ENCODE measurements at regions not wholly inside any gene's neighbourhood (a gene's known extent, or its start where the extent isn't known, plus 50 kb on each side); places are given as distances from the start of the nearest gene placed in this dataset.
"Not testable (repeated sequence)": the region's sequence is repeated elsewhere in the genome, so short reads cannot be mapped to it uniquely, and the experiment has no call there.

DNA sequence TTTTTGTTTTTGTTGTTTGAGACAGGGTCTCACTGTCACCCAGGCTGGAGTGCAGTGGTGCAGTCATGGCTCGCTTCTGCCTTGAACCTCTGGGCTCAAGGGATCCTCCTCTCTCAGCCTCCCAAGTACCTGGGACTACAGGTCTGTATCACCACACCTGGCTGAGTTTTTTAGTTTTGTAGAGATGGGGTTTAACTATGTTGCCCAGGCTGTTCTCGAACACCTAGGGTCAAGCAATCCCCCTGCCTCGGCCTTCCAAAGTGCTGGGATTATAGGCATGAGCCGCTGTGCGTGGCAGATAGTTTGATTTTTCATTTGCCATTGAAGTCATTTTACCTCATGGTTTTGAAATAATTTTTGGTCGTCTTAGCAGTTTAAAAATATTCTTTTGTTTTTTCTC lies 94.3 kb upstream of the EIF5 start:
- TF ChIP-seq, protein P1, sequence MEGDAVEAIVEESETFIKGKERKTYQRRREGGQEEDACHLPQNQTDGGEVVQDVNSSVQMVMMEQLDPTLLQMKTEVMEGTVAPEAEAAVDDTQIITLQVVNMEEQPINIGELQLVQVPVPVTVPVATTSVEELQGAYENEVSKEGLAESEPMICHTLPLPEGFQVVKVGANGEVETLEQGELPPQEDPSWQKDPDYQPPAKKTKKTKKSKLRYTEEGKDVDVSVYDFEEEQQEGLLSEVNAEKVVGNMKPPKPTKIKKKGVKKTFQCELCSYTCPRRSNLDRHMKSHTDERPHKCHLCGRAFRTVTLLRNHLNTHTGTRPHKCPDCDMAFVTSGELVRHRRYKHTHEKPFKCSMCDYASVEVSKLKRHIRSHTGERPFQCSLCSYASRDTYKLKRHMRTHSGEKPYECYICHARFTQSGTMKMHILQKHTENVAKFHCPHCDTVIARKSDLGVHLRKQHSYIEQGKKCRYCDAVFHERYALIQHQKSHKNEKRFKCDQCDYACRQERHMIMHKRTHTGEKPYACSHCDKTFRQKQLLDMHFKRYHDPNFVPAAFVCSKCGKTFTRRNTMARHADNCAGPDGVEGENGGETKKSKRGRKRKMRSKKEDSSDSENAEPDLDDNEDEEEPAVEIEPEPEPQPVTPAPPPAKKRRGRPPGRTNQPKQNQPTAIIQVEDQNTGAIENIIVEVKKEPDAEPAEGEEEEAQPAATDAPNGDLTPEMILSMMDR (IDR thresholded peaks at IDR 0.05; ENCODE audit: low read depth, low read length) = no peak

DNA sequence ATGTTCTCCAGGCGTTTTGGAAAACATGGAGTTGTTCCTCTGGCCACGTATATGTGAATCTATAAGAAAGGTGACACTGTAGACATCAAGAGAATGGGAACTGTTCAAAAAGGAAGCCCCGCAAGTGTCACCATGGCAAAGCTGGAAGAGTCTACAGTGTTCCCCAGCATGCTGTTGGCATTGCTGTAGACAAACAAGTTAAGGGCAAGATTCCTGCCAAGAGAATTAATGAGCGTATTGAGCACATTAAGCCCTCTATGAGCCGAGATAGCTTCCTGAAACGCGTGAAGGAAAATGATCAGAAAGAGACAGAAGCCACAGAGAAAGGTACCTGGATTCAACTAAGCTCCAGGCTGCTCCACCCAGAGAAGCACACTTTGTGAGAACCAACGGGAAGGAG lies 92.5 kb upstream of the EIF5 start:
- H3K4me3 ChIP-seq (ENCODE audit: low read depth, low read length) = no peak overlapping the region
- H3K27ac ChIP-seq = no peak overlapping the region
- no peaks in the 10 kb centered on the region for H3K27me3 ChIP-seq (ENCODE audit: insufficient read depth, low read depth, severe bottlenecking)
- H3K36me3 ChIP-seq = no peaks in the 10 kb centered on the region
- no peak for DNase-seq
- TF ChIP-seq, protein P1 (IDR thresholded peaks at IDR 0.05; ENCODE audit: low read depth, low read length) = no peak
- H3K9me3 ChIP-seq (ENCODE audit: severe bottlenecking) = peaks cover 19% of the 10 kb centered on the region

More for the DNA sequence above, 94.3 kb upstream of the EIF5 start:
- Histone ChIP-seq H3K4me3 (ENCODE audit: low read depth, low read length) (no peak overlapping the region), H3K27ac (no peak overlapping the region), H3K36me3 (no peaks in the 10 kb centered on the region), H3K27me3 (ENCODE audit: insufficient read depth, low read depth, severe bottlenecking) (no peaks in the 10 kb centered on the region), H3K9me3 (ENCODE audit: severe bottlenecking) (peaks cover 19% of the 10 kb centered on the region)
- no peak for DNase-seq

DNA sequence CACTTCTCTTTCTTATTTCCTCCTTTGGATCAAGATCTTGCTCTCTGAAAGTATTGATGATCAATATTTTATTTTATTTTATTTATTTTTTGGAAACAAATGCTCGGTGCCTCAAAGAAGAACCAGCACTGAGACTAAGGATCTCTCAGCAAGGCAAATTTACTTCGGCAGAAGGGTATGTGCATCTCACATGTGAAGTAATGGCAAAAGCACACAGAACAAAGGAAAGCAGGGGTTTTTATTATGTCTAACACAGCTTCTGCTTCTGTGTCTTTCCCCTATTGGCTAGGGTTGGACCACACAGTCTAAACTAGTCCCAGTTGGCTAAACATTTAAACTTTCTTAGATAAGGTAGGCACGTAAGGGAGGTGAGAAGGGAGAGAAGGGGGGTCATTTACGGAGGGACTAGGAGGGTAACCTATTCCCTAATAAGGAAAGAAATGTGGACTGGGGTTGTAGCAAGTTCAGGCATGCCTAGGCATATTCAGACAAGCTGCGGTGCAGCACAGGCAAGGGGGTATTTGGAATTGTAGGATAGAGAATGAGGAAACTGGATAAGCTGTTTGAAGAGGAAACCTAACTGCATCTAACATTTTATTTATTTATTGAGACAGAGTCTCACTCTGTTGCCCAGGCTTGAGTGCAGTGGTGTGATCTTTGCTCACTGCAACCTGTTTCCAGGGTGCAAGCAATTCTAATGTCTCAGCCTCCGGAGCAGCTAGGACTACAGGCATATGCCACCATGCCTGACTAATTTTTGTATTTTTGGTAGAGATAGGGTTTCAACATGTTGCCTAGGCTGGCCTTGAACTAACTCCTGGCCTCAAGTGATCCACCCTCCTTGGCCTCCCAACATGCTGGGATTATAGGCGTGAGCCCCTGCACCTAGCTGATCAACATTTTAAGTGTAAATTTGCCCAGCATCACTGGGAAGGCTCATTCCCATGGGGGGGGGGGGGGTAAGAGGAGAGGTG lies 90.0 kb upstream of the EIF5 start:
- Histone ChIP-seq H3K36me3 (no peaks in the 10 kb centered on the region), H3K27ac (peak overlapping the region; percentile 19), H3K4me3 (ENCODE audit: low read depth, low read length) (no peak overlapping the region), H3K9me3 (ENCODE audit: severe bottlenecking) (peaks cover 8% of the 10 kb centered on the region), H3K27me3 (ENCODE audit: insufficient read depth, low read depth, severe bottlenecking) (no peaks in the 10 kb centered on the region)
- DNase-seq = peak; percentile 27
- TF ChIP-seq, protein P1 (IDR thresholded peaks at IDR 0.05; ENCODE audit: low read depth, low read length) = no peak

DNA sequence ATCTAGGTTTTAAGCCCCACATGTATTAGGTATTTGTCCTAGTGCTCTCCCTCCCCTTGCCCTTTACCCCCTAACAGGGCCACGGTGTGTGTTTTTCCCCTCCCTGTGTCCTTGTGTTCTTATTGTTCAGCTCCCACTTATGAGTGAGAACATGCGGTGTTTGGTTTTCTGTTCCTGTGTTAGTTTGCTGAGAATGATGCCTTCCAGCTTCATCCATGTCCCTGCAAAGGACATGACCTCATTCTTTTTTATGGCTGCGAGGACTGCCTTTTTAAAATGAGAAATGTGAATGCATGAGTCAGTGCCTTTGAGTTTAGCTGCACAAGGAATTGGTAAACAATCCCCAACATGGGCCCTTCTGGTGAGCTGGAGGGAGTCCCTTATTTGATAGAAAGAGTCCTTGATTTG lies 88.4 kb upstream of the EIF5 start:
- not testable (repeated sequence) for H3K9me3 ChIP-seq (ENCODE audit: severe bottlenecking); H3K36me3 ChIP-seq; H3K4me3 ChIP-seq (ENCODE audit: low read depth, low read length); H3K27ac ChIP-seq; DNase-seq; H3K27me3 ChIP-seq (ENCODE audit: insufficient read depth, low read depth, severe bottlenecking)

DNA sequence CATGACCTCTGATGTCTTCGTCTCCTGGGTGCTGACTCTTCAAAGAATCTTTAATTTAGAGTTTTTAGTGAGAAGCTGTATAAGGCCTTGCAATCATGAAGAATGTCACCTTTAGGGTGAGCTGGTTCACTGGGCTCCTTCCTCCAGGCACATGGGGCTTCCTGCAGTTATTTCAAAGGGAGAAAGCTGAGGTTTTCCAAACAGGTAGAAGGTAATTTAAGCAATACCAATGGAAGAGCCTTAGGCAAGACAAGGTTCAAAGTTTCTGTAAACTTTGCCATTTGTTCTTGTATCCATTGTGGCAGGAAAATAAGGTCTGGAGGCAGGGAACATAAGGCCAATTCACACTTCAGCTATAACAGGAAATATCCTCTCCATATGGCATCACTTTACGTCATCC lies 88.0 kb upstream of the EIF5 start:
- H3K27me3 ChIP-seq (ENCODE audit: insufficient read depth, low read depth, severe bottlenecking) = no peaks in the 10 kb centered on the region
- H3K27ac ChIP-seq = no peak overlapping the region
- no peak overlapping the region for H3K4me3 ChIP-seq (ENCODE audit: low read depth, low read length)
- no peak for DNase-seq
- H3K9me3 ChIP-seq (ENCODE audit: severe bottlenecking) = no peaks in the 10 kb centered on the region
- TF ChIP-seq, protein P1 (IDR thresholded peaks at IDR 0.05; ENCODE audit: low read depth, low read length) = no peak
- no peaks in the 10 kb centered on the region for H3K36me3 ChIP-seq

DNA sequence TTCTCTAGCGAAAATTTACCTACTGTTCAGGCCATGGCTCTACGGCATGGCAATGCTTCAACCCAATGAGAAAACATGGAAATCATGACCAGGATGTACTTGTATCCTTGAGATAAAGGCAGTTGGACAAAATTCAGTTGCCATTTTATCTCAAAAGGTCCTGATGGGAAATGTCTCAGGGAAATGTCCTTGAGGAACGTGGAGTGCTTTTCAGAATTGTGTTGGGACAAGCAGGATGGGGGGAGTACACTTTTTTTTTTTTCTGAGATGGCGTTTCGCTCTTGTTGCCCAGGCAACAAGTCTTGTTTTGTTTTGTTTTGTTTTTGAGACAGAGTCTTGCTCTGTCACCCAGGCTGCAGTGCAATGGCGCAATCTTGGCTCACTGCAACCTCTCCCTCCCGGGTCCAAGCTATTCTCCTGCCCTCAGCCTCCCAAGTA lies 86.8 kb upstream of the EIF5 start:
- Histone ChIP-seq H3K27me3 (ENCODE audit: insufficient read depth, low read depth, severe bottlenecking) (no peaks in the 10 kb centered on the region), H3K27ac (no peak overlapping the region), H3K36me3 (no peaks in the 10 kb centered on the region), H3K9me3 (ENCODE audit: severe bottlenecking) (peaks cover 5% of the 10 kb centered on the region), H3K4me3 (ENCODE audit: low read depth, low read length) (no peak overlapping the region)
- TF ChIP-seq, protein P1 (IDR thresholded peaks at IDR 0.05; ENCODE audit: low read depth, low read length) = no peak
- DNase-seq = no peak

Data from WERI-Rb-1 (cell line).